Caco-2 (cell line): ENCODE measurements at regions not wholly inside any gene's neighbourhood (a gene's known extent, or its start where the extent isn't known, plus 50 kb on each side); places are given as distances from the start of the nearest gene placed in this dataset.

Experiments
- BruUV-seq: library from RNA; stranded (reverse); fragments of 400-500 nt; replicated peaks from 2 replicates; lab custom pipeline; 2021; lab: Mats Ljungman, UMichigan
- CTCF ChIA-PET: fragments of 300-600 bp; sonication (Branson Sonifier 250); formaldehyde crosslinking; loops from one replicate; lab custom pipeline; 2022; ENCODE audit warnings: antibody characterized with exemption; lab: Charles Lee
- POLR2A ChIA-PET: fragments of 300-600 bp; sonication (Branson Sonifier 250); formaldehyde crosslinking; loops from one replicate; lab custom pipeline; 2022; ENCODE audit warnings: antibody characterized with exemption; lab: Charles Lee
- DNase-seq, 2 experiments: peaks; one replicate each; pipeline versions ENCODE4 v3.0.0 to v3.0.0-alpha.2; 2020 to 2022
- H3K27me3 ChIP-seq: replicated peaks from 2 replicates; pipeline ENCODE4 v1.6.0; 2011; ENCODE audit warnings: low read length; ENCODE audit not compliant: control insufficient read depth, insufficient read depth
- H3K36me3 ChIP-seq: 2 replicates; pipeline ENCODE4 v1.5.1; 2011; ENCODE audit warnings: low read length; ENCODE audit not compliant: control insufficient read depth, insufficient read depth
- H3K4me1 ChIP-seq: fragments of 250-450 bp; sonication (Bioruptor Pico); 2 replicates; pipeline ENCODE4 v1.5.1; 2020; ENCODE audit warnings: mild to moderate bottlenecking
- H3K4me3 ChIP-seq: 2 replicates; pipeline ENCODE4 v1.5.1; 2011; ENCODE audit warnings: low read depth, mild to moderate bottlenecking, control low read depth, low read length
- H3K9me3 ChIP-seq: fragments of 250-450 bp; sonication (Bioruptor Pico); 2 replicates; pipeline ENCODE4 v1.5.1; 2020; ENCODE audit warnings: mild to moderate bottlenecking, moderate library complexity
- H3K27ac Mint-ChIP-seq: one replicate; pipeline ENCODE4 v1.8.0; 2022; ENCODE audit warnings: mixed read lengths; ENCODE audit not compliant: unreplicated experiment
- H3K27me3 Mint-ChIP-seq: one replicate; pipeline ENCODE4 v1.8.0; 2022; ENCODE audit warnings: mixed read lengths; ENCODE audit not compliant: insufficient read depth, unreplicated experiment
- H3K36me3 Mint-ChIP-seq: one replicate; pipeline ENCODE4 v1.8.0; 2022; ENCODE audit warnings: mild to moderate bottlenecking, mixed read lengths; ENCODE audit not compliant: insufficient read depth, unreplicated experiment
- H3K4me1 Mint-ChIP-seq: one replicate; pipeline ENCODE4 v1.8.0; 2022; ENCODE audit warnings: low read depth, mixed read lengths; ENCODE audit not compliant: unreplicated experiment
- H3K4me3 Mint-ChIP-seq: one replicate; pipeline ENCODE4 v1.8.0; 2022; ENCODE audit warnings: mild to moderate bottlenecking, moderate library complexity, mixed read lengths; ENCODE audit not compliant: unreplicated experiment
- H3K9me3 Mint-ChIP-seq: one replicate; pipeline ENCODE4 v1.8.0; 2022; ENCODE audit warnings: mixed read lengths; ENCODE audit not compliant: unreplicated experiment
- intact Hi-C: fragments of 100-400 bp; cut with micrococcal nuclease; formaldehyde crosslinking; loops from one replicate; pipeline ENCODE4 v1.10.0; 2022; ENCODE audit not compliant: unreplicated experiment
- TF ChIP-seq, protein P1 (sequence below), 2 experiments: fragments of 200-600 bp in 1 of 2; IDR thresholded peaks; 1 replicate in 1 of 2; 2 replicates in 1 of 2; pipeline versions ENCODE4 v1.5.1 to v1.8.0; 2011 to 2022; ENCODE audit warnings: antibody characterized with exemption in 1 of 2, control low read depth in 1 of 2, inconsistent platforms in 1 of 2, low read depth in 1 of 2, low read length in 1 of 2, mild to moderate bottlenecking in 1 of 2, moderate library complexity in 1 of 2; ENCODE audit not compliant: insufficient read depth in 1 of 2, severe bottlenecking in 1 of 2, unreplicated experiment in 1 of 2

DNA sequence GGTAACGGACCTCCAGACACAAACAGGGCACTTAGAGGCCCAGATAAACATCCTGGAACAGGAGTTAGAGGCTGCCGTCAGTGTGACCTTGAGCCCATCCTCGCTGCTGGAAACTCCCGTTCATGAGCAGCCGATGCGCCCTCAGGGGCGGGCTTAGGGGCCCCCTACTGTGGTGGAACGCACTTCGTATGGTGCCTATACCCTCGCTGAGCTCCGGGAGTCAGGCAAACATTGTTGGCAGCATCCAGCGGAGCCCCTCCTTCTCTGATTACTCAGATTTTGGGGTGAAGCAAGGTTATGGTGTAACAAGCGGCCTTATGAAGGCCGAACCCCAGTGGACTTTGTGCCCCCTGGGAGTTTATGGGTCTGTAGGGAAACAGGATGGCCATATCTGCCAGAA, 205.3 kb upstream of the SYT4 start:
- no TSS peak for BruUV-seq
- Mint-ChIP-seq H3K27me3 (no peaks in the 10 kb centered on the region), H3K4me3 (no peak overlapping the region), H3K27ac (no peak overlapping the region), H3K36me3 (no peaks in the 10 kb centered on the region), H3K9me3 (no peaks in the 10 kb centered on the region), H3K4me1 (no peaks in the 10 kb centered on the region)
- CTCF ChIA-PET: no interaction called here
- intact Hi-C loops: no loop called here
- Histone ChIP-seq H3K27me3 (no peaks in the 10 kb centered on the region), H3K4me3 (no peak overlapping the region), H3K4me1 (no peaks in the 10 kb centered on the region), H3K9me3 (no peaks in the 10 kb centered on the region), H3K36me3 (no peaks in the 10 kb centered on the region)
- POLR2A ChIA-PET: no interaction called here
- TF ChIP-seq, protein P1, sequence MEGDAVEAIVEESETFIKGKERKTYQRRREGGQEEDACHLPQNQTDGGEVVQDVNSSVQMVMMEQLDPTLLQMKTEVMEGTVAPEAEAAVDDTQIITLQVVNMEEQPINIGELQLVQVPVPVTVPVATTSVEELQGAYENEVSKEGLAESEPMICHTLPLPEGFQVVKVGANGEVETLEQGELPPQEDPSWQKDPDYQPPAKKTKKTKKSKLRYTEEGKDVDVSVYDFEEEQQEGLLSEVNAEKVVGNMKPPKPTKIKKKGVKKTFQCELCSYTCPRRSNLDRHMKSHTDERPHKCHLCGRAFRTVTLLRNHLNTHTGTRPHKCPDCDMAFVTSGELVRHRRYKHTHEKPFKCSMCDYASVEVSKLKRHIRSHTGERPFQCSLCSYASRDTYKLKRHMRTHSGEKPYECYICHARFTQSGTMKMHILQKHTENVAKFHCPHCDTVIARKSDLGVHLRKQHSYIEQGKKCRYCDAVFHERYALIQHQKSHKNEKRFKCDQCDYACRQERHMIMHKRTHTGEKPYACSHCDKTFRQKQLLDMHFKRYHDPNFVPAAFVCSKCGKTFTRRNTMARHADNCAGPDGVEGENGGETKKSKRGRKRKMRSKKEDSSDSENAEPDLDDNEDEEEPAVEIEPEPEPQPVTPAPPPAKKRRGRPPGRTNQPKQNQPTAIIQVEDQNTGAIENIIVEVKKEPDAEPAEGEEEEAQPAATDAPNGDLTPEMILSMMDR (IDR thresholded peaks at IDR 0.05; ENCODE audit: insufficient read depth in 1 of 2, low read depth in 1 of 2, low read length in 1 of 2, severe bottlenecking in 1 of 2, unreplicated experiment in 1 of 2): no peak
- DNase-seq: no peak

DNA sequence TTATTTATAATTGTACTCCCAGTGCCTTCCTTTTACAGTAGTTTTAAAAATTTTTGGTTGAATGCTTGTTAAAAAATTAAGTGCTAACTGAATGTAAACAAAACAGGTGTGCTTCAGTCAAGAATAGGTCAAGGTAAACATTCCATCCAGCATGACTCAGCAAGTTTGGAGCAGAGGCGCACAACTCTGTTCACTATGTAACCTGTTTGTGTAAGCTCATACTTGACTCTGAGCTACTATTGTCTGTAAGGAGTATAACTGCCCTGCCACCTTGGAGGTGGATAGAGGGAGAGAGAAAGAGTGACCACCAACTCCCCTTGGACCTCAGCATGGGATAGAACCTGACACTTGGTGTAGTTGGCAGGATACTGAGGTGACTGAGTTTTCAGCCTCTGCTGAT, 207.4 kb upstream of the SYT4 start:
- Mint-ChIP-seq H3K9me3 (no peaks in the 10 kb centered on the region), H3K4me3 (no peak overlapping the region), H3K36me3 (no peaks in the 10 kb centered on the region), H3K4me1 (no peaks in the 10 kb centered on the region), H3K27me3 (no peaks in the 10 kb centered on the region), H3K27ac (no peak overlapping the region)
- Histone ChIP-seq H3K9me3 (no peaks in the 10 kb centered on the region), H3K27me3 (no peaks in the 10 kb centered on the region), H3K36me3 (no peaks in the 10 kb centered on the region), H3K4me3 (no peak overlapping the region), H3K4me1 (no peaks in the 10 kb centered on the region)
- no TSS peak for BruUV-seq
- TF ChIP-seq, protein P1 (IDR thresholded peaks at IDR 0.05; ENCODE audit: insufficient read depth in 1 of 2, low read depth in 1 of 2, low read length in 1 of 2, severe bottlenecking in 1 of 2, unreplicated experiment in 1 of 2): no peak
- intact Hi-C loops: no loop called here
- POLR2A ChIA-PET: no interaction called here
- DNase-seq: no peak
- CTCF ChIA-PET: no interaction called here

DNA sequence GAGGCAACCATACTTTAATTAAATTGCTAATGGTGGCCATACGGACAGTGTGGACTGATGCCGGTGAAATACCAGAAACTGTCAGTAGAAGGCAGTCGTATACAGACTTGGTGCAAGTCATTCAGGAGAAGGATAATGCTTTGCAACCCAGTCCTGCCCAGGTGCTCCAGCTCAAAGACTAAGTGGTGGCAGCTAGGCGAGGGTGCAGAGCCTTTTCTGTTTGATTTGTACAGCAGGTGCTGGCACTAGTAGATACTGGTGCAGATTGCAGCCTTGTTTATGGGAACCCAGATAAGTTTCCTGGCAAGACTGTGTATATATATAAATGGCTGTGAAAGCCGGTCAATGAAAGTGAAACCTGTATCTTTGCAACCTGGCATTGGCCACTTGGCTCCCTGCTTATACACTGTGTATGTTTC, 208.3 kb upstream of the SYT4 start:
- Histone ChIP-seq H3K4me1 (no peaks in the 10 kb centered on the region), H3K4me3 (no peak overlapping the region), H3K36me3 (no peaks in the 10 kb centered on the region), H3K9me3 (no peaks in the 10 kb centered on the region), H3K27me3 (no peaks in the 10 kb centered on the region)
- ChIA-PET CTCF (no interaction called here), POLR2A (no interaction called here)
- DNase-seq: no peak
- H3K9me3 Mint-ChIP-seq: no peaks in the 10 kb centered on the region
- no peaks in the 10 kb centered on the region for H3K4me1 Mint-ChIP-seq
- no peaks in the 10 kb centered on the region for H3K27me3 Mint-ChIP-seq
- no peak overlapping the region for H3K4me3 Mint-ChIP-seq
- TF ChIP-seq, protein P1 (IDR thresholded peaks at IDR 0.05; ENCODE audit: insufficient read depth in 1 of 2, low read depth in 1 of 2, low read length in 1 of 2, severe bottlenecking in 1 of 2, unreplicated experiment in 1 of 2): no peak
- no TSS peak for BruUV-seq
- intact Hi-C loops: no loop called here
- H3K36me3 Mint-ChIP-seq: no peaks in the 10 kb centered on the region
- no peak overlapping the region for H3K27ac Mint-ChIP-seq
